Mesenchymal stem cell (in vitro differentiated cells and primary cell): ENCODE measurements at regions not wholly inside any gene's neighbourhood (a gene's known extent, or its start where the extent isn't known, plus 50 kb on each side); places are given as distances from the start of the nearest gene placed in this dataset.
A peak's percentile ranks its signal among the peaks of the same experiment; 100 is the strongest.

Experiments used
- DNase-seq: peaks from one replicate; pipeline ENCODE4 v3.0.0-alpha.2; 2013
- H2AFZ ChIP-seq: one replicate; pipeline ENCODE4 v1.6.1; 2013; ENCODE audit warnings: low read depth, mild to moderate bottlenecking, control low read depth, inconsistent platforms, low read length, moderate library complexity
- H2AK5ac ChIP-seq: 2 replicates; pipeline ENCODE4 v1.6.1; 2013; ENCODE audit warnings: low read length, moderate library complexity, mild to moderate bottlenecking, inconsistent platforms; ENCODE audit not compliant: severe bottlenecking
- H2BK120ac ChIP-seq: one replicate; pipeline ENCODE4 v1.6.1; 2013; ENCODE audit warnings: low read depth, mild to moderate bottlenecking, inconsistent platforms, low read length, moderate library complexity
- H2BK12ac ChIP-seq, 2 experiments: one replicate each; pipeline ENCODE4 v1.6.1; 2013; ENCODE audit warnings: inconsistent platforms in 2 of 2, low read length in 2 of 2, mild to moderate bottlenecking in 2 of 2, moderate library complexity in 2 of 2, control low read depth in 1 of 2
- H2BK15ac ChIP-seq: one replicate; pipeline ENCODE4 v1.6.1; 2013; ENCODE audit warnings: mild to moderate bottlenecking, low read depth, inconsistent platforms; ENCODE audit not compliant: poor library complexity, severe bottlenecking
- H2BK5ac ChIP-seq: 2 replicates; pipeline ENCODE4 v1.6.1; 2013; ENCODE audit warnings: low read depth, mild to moderate bottlenecking, low read length, control low read depth, inconsistent platforms; ENCODE audit not compliant: poor library complexity, severe bottlenecking
- H3K14ac ChIP-seq, 2 experiments: one replicate each; pipeline ENCODE4 v1.6.1; 2013; ENCODE audit warnings: inconsistent platforms in 2 of 2, low read length in 2 of 2, control low read depth in 1 of 2, mild to moderate bottlenecking in 1 of 2, moderate library complexity in 1 of 2
- H3K18ac ChIP-seq, 2 experiments: one replicate each; pipeline ENCODE4 v1.6.1; 2013; ENCODE audit warnings: inconsistent platforms in 2 of 2, low read length in 2 of 2, control low read depth in 1 of 2, low read depth in 1 of 2, mild to moderate bottlenecking in 1 of 2
- H3K23ac ChIP-seq, 2 experiments: one replicate each; pipeline ENCODE4 v1.6.1; 2013; ENCODE audit warnings: inconsistent platforms in 2 of 2, low read length in 2 of 2, mild to moderate bottlenecking in 2 of 2, moderate library complexity in 2 of 2, control low read depth in 1 of 2
- H3K27ac ChIP-seq: 2 replicates; pipeline ENCODE4 v1.5.1; 2013; ENCODE audit warnings: mild to moderate bottlenecking, moderate library complexity, low read length, control low read depth, inconsistent platforms; ENCODE audit not compliant: poor library complexity, severe bottlenecking
- H3K27me3 ChIP-seq, 2 experiments: 2 replicates each; pipeline versions ENCODE4 v1.6.1 to v1.7.0; 2013; ENCODE audit warnings: low read length in 2 of 2, mild to moderate bottlenecking in 2 of 2, moderate library complexity in 2 of 2, control low read depth in 1 of 2, inconsistent platforms in 1 of 2; ENCODE audit not compliant: control insufficient read depth in 1 of 2, insufficient read depth in 1 of 2
- H3K36me3 ChIP-seq, 2 experiments: 2 replicates each; pipeline versions ENCODE4 v1.6.1 to v1.7.0; 2013; ENCODE audit warnings: low read length in 2 of 2, control low read depth in 1 of 2, inconsistent platforms in 1 of 2, low read depth in 1 of 2, mild to moderate bottlenecking in 1 of 2; ENCODE audit not compliant: insufficient read depth in 2 of 2, control insufficient read depth in 1 of 2
- H3K4ac ChIP-seq, 2 experiments: one replicate each; pipeline ENCODE4 v1.6.1; 2013; ENCODE audit warnings: inconsistent platforms in 2 of 2, low read length in 2 of 2, mild to moderate bottlenecking in 2 of 2, moderate library complexity in 2 of 2, control low read depth in 1 of 2, low read depth in 1 of 2
- H3K4me1 ChIP-seq: 2 replicates; pipeline ENCODE4 v1.6.1; 2013; ENCODE audit warnings: low read depth, low read length, control low read depth; ENCODE audit not compliant: control insufficient read depth, insufficient read depth
- H3K4me2 ChIP-seq: 2 replicates; pipeline ENCODE4 v1.6.1; 2013; ENCODE audit warnings: low read length, mild to moderate bottlenecking, inconsistent platforms; ENCODE audit not compliant: poor library complexity, severe bottlenecking
- H3K4me3 ChIP-seq, 2 experiments: 2 replicates each; pipeline versions ENCODE4 v1.5.1 to v1.7.0; 2013; ENCODE audit warnings: low read length in 2 of 2, mild to moderate bottlenecking in 2 of 2, control low read depth in 1 of 2, low read depth in 1 of 2; ENCODE audit not compliant: insufficient read depth in 1 of 2
- H3K79me1 ChIP-seq: replicated peaks from 2 replicates; pipeline ENCODE4 v1.6.1; 2013; ENCODE audit warnings: mild to moderate bottlenecking, control low read depth, low read length, inconsistent platforms; ENCODE audit not compliant: poor library complexity, severe bottlenecking
- H3K9ac ChIP-seq: 2 replicates; pipeline ENCODE4 v1.7.0; 2013; ENCODE audit warnings: mild to moderate bottlenecking, low read length, moderate library complexity
- H3K9me3 ChIP-seq: 2 replicates; pipeline ENCODE4 v1.7.0; 2013; ENCODE audit warnings: mild to moderate bottlenecking, low read length; ENCODE audit not compliant: control insufficient read depth
- H4K8ac ChIP-seq: one replicate; pipeline ENCODE4 v1.6.1; 2013; ENCODE audit warnings: inconsistent platforms, mild to moderate bottlenecking, low read length, moderate library complexity
- H4K91ac ChIP-seq: one replicate; pipeline ENCODE4 v1.6.1; 2013; ENCODE audit warnings: mild to moderate bottlenecking, low read length, inconsistent platforms
- WGBS: methylation state at CpG from one replicate; pipeline ENCODE4 v1.1.7; 2013; ENCODE audit warnings: mixed read lengths; 5-methylcytosine and 5-hydroxymethylcytosine counted together

GRCh38 chr14:65833267-65833880 lies 420.8 kb downstream of the FUT8 start:
- no peaks in the 10 kb centered on the region for H3K79me1 ChIP-seq
- no peaks in the 10 kb centered on the region for H3K9me3 ChIP-seq
- H2AFZ ChIP-seq: no peak overlapping the region
- H3K27ac ChIP-seq: peak overlapping the region; percentile 52
- no peak overlapping the region for H2AK5ac ChIP-seq
- H2BK5ac ChIP-seq: no peak overlapping the region
- peaks cover 12 to 20% of the 10 kb centered on the region in 2 experiments for H3K27me3 ChIP-seq
- H3K36me3 ChIP-seq: no peaks in the 10 kb centered on the region
- H3K4me2 ChIP-seq: no peak overlapping the region
- peaks cover 9% of the 10 kb centered on the region for H3K4me1 ChIP-seq
- no peak overlapping the region for H2BK15ac ChIP-seq
- H3K4ac ChIP-seq: no peak overlapping the region
- no peak overlapping the region for H3K14ac ChIP-seq
- H4K8ac ChIP-seq: no peak overlapping the region
- H3K9ac ChIP-seq: peak overlapping the region; percentile 57
- no peak overlapping the region for H4K91ac ChIP-seq
- WGBS: 93% methylated on average over 11 of the region's 11 CpGs
- H2BK120ac ChIP-seq: no peak overlapping the region
- no peak overlapping the region for H2BK12ac ChIP-seq
- H3K4me3 ChIP-seq: peak overlapping the region in 1 of 2 experiments; percentile 17
- no peak overlapping the region for H3K18ac ChIP-seq
- DNase-seq: no peak
- H3K23ac ChIP-seq: no peak overlapping the region

GRCh38 chr14:65834051-65834450 lies 421.5 kb downstream of the FUT8 start:
- H3K14ac ChIP-seq: no peak overlapping the region
- no peaks in the 10 kb centered on the region for H3K79me1 ChIP-seq
- H3K4me3 ChIP-seq: no peak overlapping the region
- no peak overlapping the region for H3K23ac ChIP-seq
- H3K9me3 ChIP-seq: no peaks in the 10 kb centered on the region
- peaks cover 9 to 16% of the 10 kb centered on the region in 2 experiments for H3K27me3 ChIP-seq
- H2BK120ac ChIP-seq: no peak overlapping the region
- H3K9ac ChIP-seq: no peak overlapping the region
- 81% methylated on average over 7 of the region's 7 CpGs for WGBS
- no peak overlapping the region for H4K91ac ChIP-seq
- peaks cover 9% of the 10 kb centered on the region for H3K4me1 ChIP-seq
- no peak overlapping the region for H3K4ac ChIP-seq
- H2BK5ac ChIP-seq: no peak overlapping the region
- H3K27ac ChIP-seq: no peak overlapping the region
- H2BK12ac ChIP-seq: no peak overlapping the region
- H3K18ac ChIP-seq: no peak overlapping the region
- H2BK15ac ChIP-seq: no peak overlapping the region
- H2AK5ac ChIP-seq: no peak overlapping the region
- H3K36me3 ChIP-seq: no peaks in the 10 kb centered on the region
- DNase-seq: no peak
- H4K8ac ChIP-seq: no peak overlapping the region
- no peak overlapping the region for H2AFZ ChIP-seq
- no peak overlapping the region for H3K4me2 ChIP-seq

DNA sequence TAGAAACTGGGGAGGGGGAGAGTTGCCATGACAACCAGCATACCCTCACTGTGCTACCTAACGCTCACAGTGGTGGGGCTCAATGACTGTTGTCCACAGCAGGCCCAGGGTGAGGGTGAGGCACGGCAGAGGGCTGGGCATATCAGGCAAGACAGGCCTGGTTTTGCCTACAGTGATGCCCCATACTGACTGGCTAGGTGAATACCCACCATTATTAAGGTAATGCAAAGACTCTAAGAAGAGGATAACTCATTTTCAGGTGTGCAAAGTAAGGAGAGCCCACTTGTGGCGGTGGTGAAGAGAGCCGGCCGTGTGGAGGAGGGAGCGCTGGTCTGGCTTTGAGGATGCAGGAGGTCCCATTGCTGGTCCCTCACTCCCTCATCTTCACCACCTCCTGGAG lies 422.3 kb downstream of the FUT8 start:
- DNase-seq: no peak
- no peak overlapping the region for H3K14ac ChIP-seq
- no peak overlapping the region for H3K23ac ChIP-seq
- WGBS: 92% methylated on average over 6 of the region's 6 CpGs
- no peaks in the 10 kb centered on the region for H3K79me1 ChIP-seq
- no peak overlapping the region for H2BK15ac ChIP-seq
- H4K8ac ChIP-seq: no peak overlapping the region
- H3K4ac ChIP-seq: no peak overlapping the region
- H2AK5ac ChIP-seq: no peak overlapping the region
- no peak overlapping the region for H2BK120ac ChIP-seq
- no peak overlapping the region for H3K9ac ChIP-seq
- H3K4me2 ChIP-seq: no peak overlapping the region
- H3K36me3 ChIP-seq: no peaks in the 10 kb centered on the region
- H3K4me1 ChIP-seq: peaks cover 9% of the 10 kb centered on the region
- no peak overlapping the region for H2BK5ac ChIP-seq
- no peak overlapping the region for H3K4me3 ChIP-seq
- H4K91ac ChIP-seq: no peak overlapping the region
- H2BK12ac ChIP-seq: no peak overlapping the region
- H3K27ac ChIP-seq: no peak overlapping the region
- peaks cover 7 to 11% of the 10 kb centered on the region in 2 experiments for H3K27me3 ChIP-seq
- H3K9me3 ChIP-seq: no peaks in the 10 kb centered on the region
- no peak overlapping the region for H3K18ac ChIP-seq
- H2AFZ ChIP-seq: no peak overlapping the region

DNA sequence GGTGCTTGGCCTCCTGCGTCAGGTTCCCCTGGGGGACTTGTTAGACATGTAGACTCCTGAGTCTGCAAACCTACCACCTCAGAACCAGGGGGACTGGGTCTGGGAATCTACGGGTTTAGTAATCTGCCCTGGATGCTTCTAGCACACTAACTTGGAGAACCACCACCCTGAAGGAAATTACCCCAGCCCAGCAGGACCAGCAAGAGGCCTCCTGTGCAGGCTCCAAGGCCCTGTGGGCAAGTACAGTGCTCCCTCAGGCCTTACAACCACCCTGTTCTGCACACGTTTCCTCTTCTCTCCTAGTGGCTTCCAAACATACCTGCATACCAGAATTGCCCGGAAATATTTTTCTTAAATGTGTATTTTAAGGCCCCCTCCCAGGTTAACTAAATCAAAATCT lies 423.0 kb downstream of the FUT8 start:
- no peak for DNase-seq
- WGBS: 88% methylated on average over 3 of the region's 4 CpGs

More for the DNA sequence above, 423.0 kb downstream of the FUT8 start:
- Histone ChIP-seq H3K18ac (no peak overlapping the region), H3K9ac (no peak overlapping the region), H3K4me2 (no peak overlapping the region), H2AFZ (no peak overlapping the region), H4K91ac (no peak overlapping the region), H3K23ac (no peak overlapping the region), H2BK15ac (no peak overlapping the region), H3K36me3 (no peaks in the 10 kb centered on the region), H3K79me1 (no peaks in the 10 kb centered on the region), H3K4me3 (no peak overlapping the region), H3K27me3 (peaks cover 7 to 16% of the 10 kb centered on the region in 2 experiments), H3K4me1 (peaks cover 11% of the 10 kb centered on the region), H4K8ac (no peak overlapping the region), H2BK5ac (no peak overlapping the region), H3K4ac (no peak overlapping the region), H3K9me3 (no peaks in the 10 kb centered on the region), H3K27ac (no peak overlapping the region), H3K14ac (no peak overlapping the region), H2BK120ac (no peak overlapping the region), H2BK12ac (no peak overlapping the region), H2AK5ac (no peak overlapping the region)
